ENCODE measurements at regions not wholly inside any gene's neighbourhood (a gene's known extent, or its start where the extent isn't known, plus 50 kb on each side); places are given as distances from the start of the nearest gene placed in this dataset.

- peaks cover 5% of the 10 kb centered on the region for H3K9me3 Mint-ChIP-seq (ENCODE audit: unreplicated experiment)
- TF ChIP-seq, protein P1, sequence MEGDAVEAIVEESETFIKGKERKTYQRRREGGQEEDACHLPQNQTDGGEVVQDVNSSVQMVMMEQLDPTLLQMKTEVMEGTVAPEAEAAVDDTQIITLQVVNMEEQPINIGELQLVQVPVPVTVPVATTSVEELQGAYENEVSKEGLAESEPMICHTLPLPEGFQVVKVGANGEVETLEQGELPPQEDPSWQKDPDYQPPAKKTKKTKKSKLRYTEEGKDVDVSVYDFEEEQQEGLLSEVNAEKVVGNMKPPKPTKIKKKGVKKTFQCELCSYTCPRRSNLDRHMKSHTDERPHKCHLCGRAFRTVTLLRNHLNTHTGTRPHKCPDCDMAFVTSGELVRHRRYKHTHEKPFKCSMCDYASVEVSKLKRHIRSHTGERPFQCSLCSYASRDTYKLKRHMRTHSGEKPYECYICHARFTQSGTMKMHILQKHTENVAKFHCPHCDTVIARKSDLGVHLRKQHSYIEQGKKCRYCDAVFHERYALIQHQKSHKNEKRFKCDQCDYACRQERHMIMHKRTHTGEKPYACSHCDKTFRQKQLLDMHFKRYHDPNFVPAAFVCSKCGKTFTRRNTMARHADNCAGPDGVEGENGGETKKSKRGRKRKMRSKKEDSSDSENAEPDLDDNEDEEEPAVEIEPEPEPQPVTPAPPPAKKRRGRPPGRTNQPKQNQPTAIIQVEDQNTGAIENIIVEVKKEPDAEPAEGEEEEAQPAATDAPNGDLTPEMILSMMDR (IDR thresholded peaks at IDR 0.05; ENCODE audit: unreplicated experiment), result no peak
Measured at GRCh38 chr9:13627502-13627901, 348.0 kb upstream of the MPDZ start.

DNA sequence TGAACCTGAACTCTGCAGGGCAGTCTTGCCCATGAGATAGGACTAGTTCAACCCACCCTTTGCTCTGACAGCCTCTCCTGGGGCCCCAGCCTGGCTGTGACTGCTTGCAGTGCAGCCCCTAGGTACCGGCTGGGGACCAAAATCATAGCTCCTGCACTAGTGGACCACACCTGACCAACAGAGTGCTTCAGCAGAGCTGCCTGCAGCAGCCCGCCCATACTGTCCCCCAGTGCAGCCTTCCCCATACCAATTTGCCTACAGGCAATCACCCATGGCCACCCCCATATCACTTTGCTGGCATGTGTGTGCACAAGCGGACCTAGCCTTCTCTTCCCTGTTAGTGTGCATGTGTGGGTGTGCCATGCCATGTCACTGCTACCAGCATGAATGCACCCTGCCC is 347.6 kb upstream of the MPDZ start:
- Mint-ChIP-seq H3K4me3 (ENCODE audit: unreplicated experiment) (no peak overlapping the region), H3K4me1 (ENCODE audit: unreplicated experiment) (no peaks in the 10 kb centered on the region), H3K27ac (ENCODE audit: unreplicated experiment) (no peak overlapping the region), H3K9me3 (ENCODE audit: unreplicated experiment) (peaks cover 5% of the 10 kb centered on the region), H3K27me3 (ENCODE audit: unreplicated experiment) (peaks cover 3% of the 10 kb centered on the region), H3K36me3 (ENCODE audit: low read depth, unreplicated experiment) (no peaks in the 10 kb centered on the region)
- DNase-seq (ENCODE audit: low spot score), result no peak
- TF ChIP-seq, protein P1 (IDR thresholded peaks at IDR 0.05; ENCODE audit: unreplicated experiment), result no peak

More at GRCh38 chr9:13627502-13627901, 348.0 kb upstream of the MPDZ start:
- no peaks in the 10 kb centered on the region for H3K36me3 Mint-ChIP-seq (ENCODE audit: low read depth, unreplicated experiment)
- H3K27me3 Mint-ChIP-seq (ENCODE audit: unreplicated experiment), result peaks cover 3% of the 10 kb centered on the region
- no peak for DNase-seq (ENCODE audit: low spot score)
- no peaks in the 10 kb centered on the region for H3K4me1 Mint-ChIP-seq (ENCODE audit: unreplicated experiment)
- no peak overlapping the region for H3K27ac Mint-ChIP-seq (ENCODE audit: unreplicated experiment)
- H3K4me3 Mint-ChIP-seq (ENCODE audit: unreplicated experiment), result no peak overlapping the region

GRCh38 chr9:13626601-13627000 is 347.1 kb upstream of the MPDZ start:
- Mint-ChIP-seq H3K36me3 (ENCODE audit: low read depth, unreplicated experiment) (no peaks in the 10 kb centered on the region), H3K27me3 (ENCODE audit: unreplicated experiment) (peaks cover 3% of the 10 kb centered on the region), H3K9me3 (ENCODE audit: unreplicated experiment) (peaks cover 5% of the 10 kb centered on the region), H3K4me1 (ENCODE audit: unreplicated experiment) (no peaks in the 10 kb centered on the region), H3K27ac (ENCODE audit: unreplicated experiment) (no peak overlapping the region), H3K4me3 (ENCODE audit: unreplicated experiment) (no peak overlapping the region)
- TF ChIP-seq, protein P1 (IDR thresholded peaks at IDR 0.05; ENCODE audit: unreplicated experiment), result no peak
- no peak for DNase-seq (ENCODE audit: low spot score)

DNA sequence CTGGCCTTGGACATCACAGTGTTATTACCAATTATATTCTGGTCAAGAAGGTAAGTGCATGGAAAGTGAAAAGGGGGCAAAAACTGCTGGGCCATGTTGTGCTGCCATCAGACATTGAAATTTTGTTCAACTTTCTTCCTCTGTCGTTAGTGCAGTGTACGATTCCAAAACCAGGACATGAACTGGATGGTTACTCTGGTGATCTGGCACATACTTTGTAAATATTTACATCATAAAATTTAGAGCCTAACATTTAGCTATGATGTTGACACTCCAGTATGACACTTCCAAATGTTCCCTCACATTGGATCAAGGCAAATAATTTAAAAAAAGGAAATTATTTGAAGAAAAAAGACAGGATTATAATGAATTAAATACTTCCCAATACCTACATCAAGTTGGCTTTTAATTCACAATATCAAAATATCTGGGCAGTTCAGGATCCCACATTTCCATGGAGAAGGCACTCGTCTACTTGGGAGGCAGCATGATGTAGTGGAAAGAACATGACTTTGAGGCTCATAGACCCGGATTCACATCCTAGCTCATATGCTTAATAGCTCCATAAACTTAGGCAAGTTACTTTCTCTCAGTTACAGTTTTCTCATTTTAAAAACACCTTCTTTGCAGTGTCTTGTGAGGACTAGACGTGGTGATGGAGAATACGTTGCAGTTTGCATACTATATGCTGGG is 342.5 kb upstream of the MPDZ start:
- no peak for DNase-seq (ENCODE audit: low spot score)
- Mint-ChIP-seq H3K9me3 (ENCODE audit: unreplicated experiment) (peaks cover 5% of the 10 kb centered on the region), H3K4me3 (ENCODE audit: unreplicated experiment) (no peak overlapping the region), H3K27ac (ENCODE audit: unreplicated experiment) (no peak overlapping the region), H3K4me1 (ENCODE audit: unreplicated experiment) (peaks cover 9% of the 10 kb centered on the region), H3K27me3 (ENCODE audit: unreplicated experiment) (peaks cover 3% of the 10 kb centered on the region), H3K36me3 (ENCODE audit: low read depth, unreplicated experiment) (no peaks in the 10 kb centered on the region)
- TF ChIP-seq, protein P1 (IDR thresholded peaks at IDR 0.05; ENCODE audit: unreplicated experiment), result no peak

DNA sequence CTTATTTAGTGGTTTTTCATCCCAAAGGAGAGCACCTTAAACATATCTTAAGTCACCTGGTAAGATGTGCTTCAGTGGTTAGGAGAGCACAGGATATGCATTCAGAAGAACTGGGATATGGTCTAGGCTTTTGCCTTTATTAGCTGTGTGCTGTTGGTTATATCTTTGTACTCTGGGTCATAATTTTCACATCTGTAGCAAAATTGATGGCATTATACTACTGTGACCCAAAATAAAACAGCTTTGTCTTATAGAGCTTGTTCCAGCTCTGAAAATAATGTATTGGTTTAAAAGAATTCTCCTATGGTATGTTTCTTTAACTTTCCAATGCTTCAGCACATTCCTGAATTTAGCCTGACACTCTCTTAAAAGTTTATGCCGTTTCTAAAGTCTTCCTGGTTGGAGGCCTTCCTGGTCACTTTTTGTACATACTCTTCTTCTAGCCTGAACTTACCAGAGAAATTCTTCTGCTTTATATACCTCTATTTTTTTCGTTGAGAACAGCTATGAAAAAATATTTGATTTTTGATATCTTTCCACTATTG is 337.1 kb upstream of the MPDZ start:
- DNase-seq (ENCODE audit: low spot score), result no peak
- Mint-ChIP-seq H3K4me1 (ENCODE audit: unreplicated experiment) (peaks cover 17% of the 10 kb centered on the region), H3K36me3 (ENCODE audit: low read depth, unreplicated experiment) (no peaks in the 10 kb centered on the region), H3K4me3 (ENCODE audit: unreplicated experiment) (no peak overlapping the region), H3K9me3 (ENCODE audit: unreplicated experiment) (no peaks in the 10 kb centered on the region), H3K27me3 (ENCODE audit: unreplicated experiment) (no peaks in the 10 kb centered on the region), H3K27ac (ENCODE audit: unreplicated experiment) (no peak overlapping the region)
- TF ChIP-seq, protein P1 (IDR thresholded peaks at IDR 0.05; ENCODE audit: unreplicated experiment), result no peak

Measured in endothelial cell (in vitro differentiated cells).